ENCODE measurements at regions not wholly inside any gene's neighbourhood (a gene's known extent, or its start where the extent isn't known, plus 50 kb on each side); places are given as distances from the start of the nearest gene placed in this dataset.
A peak's percentile ranks its signal among the peaks of the same experiment; 100 is the strongest.

GRCh38 chr12:33602515-33602914, 162.9 kb upstream of the SYT10 start:
- no TSS peak for BruUV-seq (replicated peaks)
- no peaks in the 10 kb centered on the region for H3K4me1 ChIP-seq (replicated peaks; ENCODE audit: insufficient read depth)
- ChIA-PET POLR2A (ENCODE audit: unreplicated experiment) (no interaction called here), CTCF (no interaction called here)
- H3K36me3 ChIP-seq (ENCODE audit: low read depth): no peaks in the 10 kb centered on the region
- H3K9me3 ChIP-seq (ENCODE audit: insufficient read depth, low read depth): no peaks in the 10 kb centered on the region
- H3K79me2 ChIP-seq (ENCODE audit: low read depth): no peaks in the 10 kb centered on the region
- no peaks in the 10 kb centered on the region for H4K20me1 ChIP-seq (ENCODE audit: insufficient read depth)
- H3K4me3 ChIP-seq: no peak overlapping the region
- TF ChIP-seq EZH2 (IDR thresholded peaks at IDR 0.05; ENCODE audit: low read depth): no peak
- TF ChIP-seq, protein P1, sequence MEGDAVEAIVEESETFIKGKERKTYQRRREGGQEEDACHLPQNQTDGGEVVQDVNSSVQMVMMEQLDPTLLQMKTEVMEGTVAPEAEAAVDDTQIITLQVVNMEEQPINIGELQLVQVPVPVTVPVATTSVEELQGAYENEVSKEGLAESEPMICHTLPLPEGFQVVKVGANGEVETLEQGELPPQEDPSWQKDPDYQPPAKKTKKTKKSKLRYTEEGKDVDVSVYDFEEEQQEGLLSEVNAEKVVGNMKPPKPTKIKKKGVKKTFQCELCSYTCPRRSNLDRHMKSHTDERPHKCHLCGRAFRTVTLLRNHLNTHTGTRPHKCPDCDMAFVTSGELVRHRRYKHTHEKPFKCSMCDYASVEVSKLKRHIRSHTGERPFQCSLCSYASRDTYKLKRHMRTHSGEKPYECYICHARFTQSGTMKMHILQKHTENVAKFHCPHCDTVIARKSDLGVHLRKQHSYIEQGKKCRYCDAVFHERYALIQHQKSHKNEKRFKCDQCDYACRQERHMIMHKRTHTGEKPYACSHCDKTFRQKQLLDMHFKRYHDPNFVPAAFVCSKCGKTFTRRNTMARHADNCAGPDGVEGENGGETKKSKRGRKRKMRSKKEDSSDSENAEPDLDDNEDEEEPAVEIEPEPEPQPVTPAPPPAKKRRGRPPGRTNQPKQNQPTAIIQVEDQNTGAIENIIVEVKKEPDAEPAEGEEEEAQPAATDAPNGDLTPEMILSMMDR (conservative IDR thresholded peaks at IDR 0.05): no peak
- no peak for DNase-seq
- no peak overlapping the region; the same call in 1 of the 2 replicates for H2AFZ ChIP-seq
- no peaks in the 10 kb centered on the region for H3F3A ChIP-seq (ENCODE audit: insufficient read depth, low read depth)
- H3K27me3 ChIP-seq (ENCODE audit: insufficient read depth, low read depth): no peaks in the 10 kb centered on the region
- no peak overlapping the region for H3K27ac ChIP-seq
- intact Hi-C loops (cut with micrococcal nuclease; ENCODE audit: unreplicated experiment): no loop called here
- H3K4me2 ChIP-seq: no peak overlapping the region
- H3K9me2 ChIP-seq (ENCODE audit: insufficient read depth): no peaks in the 10 kb centered on the region

- POLR2A ChIA-PET (ENCODE audit: unreplicated experiment): no interaction called here
- no peak for DNase-seq
- intact Hi-C loops (cut with micrococcal nuclease; ENCODE audit: unreplicated experiment): no loop called here
Observed at GRCh38 chr12:33605757-33606156, 166.1 kb upstream of the SYT10 start.

GRCh38 chr12:33609910-33610309, 170.3 kb upstream of the SYT10 start:
- Histone ChIP-seq H4K20me1 (ENCODE audit: insufficient read depth) (no peaks in the 10 kb centered on the region), H3K4me3 (no peak overlapping the region), H3K36me3 (ENCODE audit: low read depth) (no peaks in the 10 kb centered on the region), H3K9me2 (ENCODE audit: insufficient read depth) (no peaks in the 10 kb centered on the region), H3K9me3 (ENCODE audit: insufficient read depth, low read depth) (0 out of 2 replicates have a peak, but pooled peaks cover 4% of the 10 kb centered on the region), H2AFZ (peak overlapping the region; percentile 57; the same call in 1 of the 2 replicates), H3K27me3 (ENCODE audit: insufficient read depth, low read depth) (no peaks in the 10 kb centered on the region), H3K4me1 (replicated peaks; ENCODE audit: insufficient read depth) (no peaks in the 10 kb centered on the region), H3F3A (ENCODE audit: insufficient read depth, low read depth) (no peaks in the 10 kb centered on the region), H3K27ac (no peak overlapping the region), H3K79me2 (ENCODE audit: low read depth) (no peaks in the 10 kb centered on the region), H3K4me2 (no peak overlapping the region)
- ChIA-PET POLR2A (ENCODE audit: unreplicated experiment) (no interaction called here), CTCF (no interaction called here)
- intact Hi-C loops (cut with micrococcal nuclease; ENCODE audit: unreplicated experiment): no loop called here
- DNase-seq: no peak
- BruUV-seq (replicated peaks): no TSS peak
- TF ChIP-seq, protein P1 (conservative IDR thresholded peaks at IDR 0.05): no peak
- TF ChIP-seq EZH2 (IDR thresholded peaks at IDR 0.05; ENCODE audit: low read depth): no peak

More at GRCh38 chr12:33605757-33606156, 166.1 kb upstream of the SYT10 start:
- no peak overlapping the region for H3K4me3 ChIP-seq
- no peaks in the 10 kb centered on the region for H3K79me2 ChIP-seq (ENCODE audit: low read depth)
- no peak overlapping the region for H3K4me2 ChIP-seq
- CTCF ChIA-PET: interaction anchor here (0.5 to 0.7 kb wide), 2 partner anchors 8 to 658 kb away, joined by 4 to 5 read pairs; no protein-coding TSS in a partner anchor
- no peak overlapping the region for H3K27ac ChIP-seq
- no peaks in the 10 kb centered on the region for H3K4me1 ChIP-seq (replicated peaks; ENCODE audit: insufficient read depth)
- BruUV-seq (replicated peaks): no TSS peak
- H3F3A ChIP-seq (ENCODE audit: insufficient read depth, low read depth): no peaks in the 10 kb centered on the region
- H2AFZ ChIP-seq: no peak overlapping the region
- TF ChIP-seq EZH2 (IDR thresholded peaks at IDR 0.05; ENCODE audit: low read depth): no peak
- TF ChIP-seq, protein P1 (conservative IDR thresholded peaks at IDR 0.05): peak; percentile 56
- no peaks in the 10 kb centered on the region for H3K36me3 ChIP-seq (ENCODE audit: low read depth)
- no peaks in the 10 kb centered on the region for H3K9me2 ChIP-seq (ENCODE audit: insufficient read depth)
- H4K20me1 ChIP-seq (ENCODE audit: insufficient read depth): no peaks in the 10 kb centered on the region
- no peaks in the 10 kb centered on the region for H3K27me3 ChIP-seq (ENCODE audit: insufficient read depth, low read depth)
- no peaks in the 10 kb centered on the region for H3K9me3 ChIP-seq (ENCODE audit: insufficient read depth, low read depth)

Measured in PC-9 (cell line).